Progenitor cell of endocrine pancreas (in vitro differentiated cells): ENCODE measurements at regions not wholly inside any gene's neighbourhood (a gene's known extent, or its start where the extent isn't known, plus 50 kb on each side); places are given as distances from the start of the nearest gene placed in this dataset.

Experiments used
- DNase-seq: peaks from one replicate; pipeline ENCODE4 v3.0.0; 2021; ENCODE audit warnings: low spot score; ENCODE audit not compliant: unreplicated experiment
- H3K27ac Mint-ChIP-seq: 2 replicates; pipeline ENCODE4 v1.8.0; 2021; ENCODE audit warnings: mild to moderate bottlenecking, moderate library complexity, mixed read lengths
- H3K27me3 Mint-ChIP-seq: 2 replicates; pipeline ENCODE4 v1.8.0; 2021; ENCODE audit warnings: mixed read lengths
- H3K36me3 Mint-ChIP-seq: 2 replicates; pipeline ENCODE4 v1.8.0; 2022; ENCODE audit warnings: mixed read lengths; ENCODE audit not compliant: insufficient read depth
- H3K4me1 Mint-ChIP-seq: 2 replicates; pipeline ENCODE4 v1.8.0; 2021; ENCODE audit warnings: low read depth, mixed read lengths
- H3K4me3 Mint-ChIP-seq: 2 replicates; pipeline ENCODE4 v1.8.0; 2021; ENCODE audit warnings: low read depth, mild to moderate bottlenecking, moderate library complexity, mixed read lengths
- H3K9me3 Mint-ChIP-seq: 2 replicates; pipeline ENCODE4 v1.8.0; 2021; ENCODE audit warnings: low read depth, mixed read lengths
- TF ChIP-seq, protein P1 (sequence below): fragments of 200-600 bp; sonication (generic); IDR thresholded peaks from one replicate; pipeline ENCODE4 v1.5.0; 2021; ENCODE audit warnings: antibody characterized with exemption, mild to moderate bottlenecking; ENCODE audit not compliant: unreplicated experiment

DNA sequence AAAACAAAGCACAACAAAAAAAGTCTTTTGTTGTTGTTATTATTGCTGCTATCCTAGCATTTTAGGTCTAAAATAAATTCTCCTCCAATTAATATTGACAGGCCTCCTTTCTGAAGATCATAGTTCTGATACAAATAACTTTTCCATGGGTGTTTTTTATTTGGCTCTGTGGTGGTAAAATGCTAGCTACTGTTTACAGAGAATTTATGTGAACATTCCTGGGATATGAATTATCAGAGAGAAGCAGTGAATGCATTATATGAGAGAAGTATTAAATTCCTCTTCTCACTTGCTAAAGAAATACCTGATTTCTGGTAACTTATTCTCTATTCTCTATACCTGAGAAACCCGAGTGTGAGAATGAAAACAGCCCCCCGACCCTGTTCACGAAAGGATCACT lies 57.5 kb upstream of the TMCO5A start:
- TF ChIP-seq, protein P1, sequence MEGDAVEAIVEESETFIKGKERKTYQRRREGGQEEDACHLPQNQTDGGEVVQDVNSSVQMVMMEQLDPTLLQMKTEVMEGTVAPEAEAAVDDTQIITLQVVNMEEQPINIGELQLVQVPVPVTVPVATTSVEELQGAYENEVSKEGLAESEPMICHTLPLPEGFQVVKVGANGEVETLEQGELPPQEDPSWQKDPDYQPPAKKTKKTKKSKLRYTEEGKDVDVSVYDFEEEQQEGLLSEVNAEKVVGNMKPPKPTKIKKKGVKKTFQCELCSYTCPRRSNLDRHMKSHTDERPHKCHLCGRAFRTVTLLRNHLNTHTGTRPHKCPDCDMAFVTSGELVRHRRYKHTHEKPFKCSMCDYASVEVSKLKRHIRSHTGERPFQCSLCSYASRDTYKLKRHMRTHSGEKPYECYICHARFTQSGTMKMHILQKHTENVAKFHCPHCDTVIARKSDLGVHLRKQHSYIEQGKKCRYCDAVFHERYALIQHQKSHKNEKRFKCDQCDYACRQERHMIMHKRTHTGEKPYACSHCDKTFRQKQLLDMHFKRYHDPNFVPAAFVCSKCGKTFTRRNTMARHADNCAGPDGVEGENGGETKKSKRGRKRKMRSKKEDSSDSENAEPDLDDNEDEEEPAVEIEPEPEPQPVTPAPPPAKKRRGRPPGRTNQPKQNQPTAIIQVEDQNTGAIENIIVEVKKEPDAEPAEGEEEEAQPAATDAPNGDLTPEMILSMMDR = no peak
- peaks cover 16% of the 10 kb centered on the region for H3K27me3 Mint-ChIP-seq
- H3K4me3 Mint-ChIP-seq = no peak overlapping the region
- no peaks in the 10 kb centered on the region for H3K9me3 Mint-ChIP-seq
- no peaks in the 10 kb centered on the region for H3K36me3 Mint-ChIP-seq
- no peak overlapping the region for H3K27ac Mint-ChIP-seq
- peaks cover 33% of the 10 kb centered on the region for H3K4me1 Mint-ChIP-seq
- DNase-seq = no peak

DNA sequence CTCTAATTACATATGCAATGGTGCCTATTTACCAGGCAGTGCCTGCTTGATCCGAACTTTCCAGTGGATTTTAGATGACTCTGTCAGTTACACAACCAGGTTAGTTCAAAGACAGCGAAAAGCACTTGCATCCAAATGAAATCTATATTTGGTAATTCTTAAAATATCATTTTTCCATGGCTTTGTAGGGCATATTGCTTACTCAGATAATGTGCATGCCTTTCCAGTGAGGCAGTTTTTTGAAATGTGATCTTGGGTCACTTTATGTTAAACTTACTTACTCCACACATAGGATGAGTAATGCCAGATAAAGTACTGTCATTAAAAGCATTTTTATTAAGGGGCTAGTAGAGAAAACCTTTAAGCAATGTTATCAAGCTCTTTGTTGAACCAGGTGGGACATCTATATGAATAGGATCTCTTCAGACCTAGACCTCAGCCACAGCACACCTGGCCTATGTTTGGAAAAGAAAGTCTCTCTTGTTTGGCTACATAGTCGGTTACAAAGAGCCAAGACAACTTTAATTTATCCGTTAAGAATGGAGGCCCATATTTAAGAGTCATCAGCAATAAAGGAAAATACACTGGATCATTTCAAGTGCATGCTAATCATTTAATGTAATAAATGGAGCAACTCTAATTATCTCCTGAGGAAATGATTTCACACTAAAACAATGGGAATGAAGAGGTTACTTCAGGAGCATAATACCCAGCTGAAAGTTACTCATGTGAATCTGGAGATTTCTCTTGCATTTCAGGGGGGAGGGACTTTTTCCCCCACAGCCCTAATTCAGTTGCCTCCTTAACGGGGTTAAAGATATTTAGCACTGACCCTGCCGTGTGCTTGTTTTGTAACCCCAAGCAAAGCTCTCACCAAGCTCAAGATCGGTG lies 56.3 kb upstream of the TMCO5A start:
- Mint-ChIP-seq H3K9me3 (no peaks in the 10 kb centered on the region), H3K27me3 (peaks cover 16% of the 10 kb centered on the region), H3K4me1 (peaks cover 26% of the 10 kb centered on the region), H3K36me3 (no peaks in the 10 kb centered on the region), H3K4me3 (no peak overlapping the region), H3K27ac (peak overlapping the region; percentile 35)
- no peak for DNase-seq
- TF ChIP-seq, protein P1 = no peak

DNA sequence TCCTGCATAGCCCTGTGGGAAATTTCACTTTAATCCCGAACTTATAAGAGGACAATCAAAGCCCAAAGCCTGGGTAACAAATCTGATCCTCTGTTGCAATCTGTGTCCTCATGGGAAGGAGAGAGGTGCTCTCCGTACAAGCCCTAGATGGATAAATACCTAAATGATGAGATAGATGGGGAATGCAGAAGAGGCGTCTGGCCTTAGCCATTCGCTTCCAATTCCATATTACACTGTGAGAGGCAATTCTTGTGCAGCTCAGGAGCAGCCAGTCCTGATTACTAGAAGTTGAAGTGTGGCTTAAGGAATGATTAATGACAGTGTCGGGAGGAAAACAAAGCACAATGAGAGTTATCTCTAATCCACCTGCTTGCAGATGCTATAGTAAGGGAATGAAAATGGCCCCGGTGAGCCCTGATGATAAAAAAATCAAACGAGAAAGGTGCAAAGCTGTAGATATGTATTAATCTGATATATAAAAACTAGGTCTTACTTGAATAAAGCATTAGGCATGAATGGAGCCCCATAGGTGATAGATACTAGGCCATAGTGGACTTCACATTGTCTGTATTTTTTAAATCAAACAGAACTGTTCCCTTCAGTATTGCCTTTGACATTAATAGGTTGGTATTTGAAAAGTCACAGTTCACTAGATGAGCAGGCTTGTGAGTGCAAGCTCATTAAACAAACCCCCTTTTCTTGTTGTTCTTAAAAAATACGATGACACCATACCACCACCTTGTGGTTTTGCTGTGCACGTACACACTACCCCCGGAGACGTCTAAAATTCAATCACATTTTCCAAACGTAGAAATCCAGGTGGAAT lies 54.2 kb upstream of the TMCO5A start:
- H3K36me3 Mint-ChIP-seq = no peaks in the 10 kb centered on the region
- H3K4me1 Mint-ChIP-seq = peaks cover 24% of the 10 kb centered on the region
- peak overlapping the region; percentile 45 for H3K27ac Mint-ChIP-seq
- H3K4me3 Mint-ChIP-seq = no peak overlapping the region
- peaks cover 27% of the 10 kb centered on the region for H3K27me3 Mint-ChIP-seq
- DNase-seq = no peak
- no peaks in the 10 kb centered on the region for H3K9me3 Mint-ChIP-seq
- TF ChIP-seq, protein P1 = peak; percentile 93

DNA sequence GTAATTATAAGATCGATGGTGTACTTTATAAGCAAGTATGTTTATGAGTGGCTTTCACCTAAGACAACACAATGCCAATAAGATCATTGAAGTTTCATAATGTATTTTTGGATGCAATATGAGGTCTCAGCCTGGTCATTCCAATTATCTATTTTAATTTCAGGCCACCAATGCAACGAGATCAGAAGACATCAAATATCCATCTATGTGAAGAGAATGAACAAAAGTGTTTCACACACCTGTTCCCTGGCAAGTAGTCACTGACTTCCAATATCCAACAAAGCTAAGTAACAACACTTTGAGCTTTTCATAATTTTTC lies 53.6 kb upstream of the TMCO5A start:
- no peak for DNase-seq
- peaks cover 24% of the 10 kb centered on the region for H3K4me1 Mint-ChIP-seq
- no peaks in the 10 kb centered on the region for H3K9me3 Mint-ChIP-seq
- H3K27me3 Mint-ChIP-seq = peaks cover 23% of the 10 kb centered on the region
- no peaks in the 10 kb centered on the region for H3K36me3 Mint-ChIP-seq
- H3K27ac Mint-ChIP-seq = no peak overlapping the region
- no peak overlapping the region for H3K4me3 Mint-ChIP-seq
- TF ChIP-seq, protein P1 = no peak

DNA sequence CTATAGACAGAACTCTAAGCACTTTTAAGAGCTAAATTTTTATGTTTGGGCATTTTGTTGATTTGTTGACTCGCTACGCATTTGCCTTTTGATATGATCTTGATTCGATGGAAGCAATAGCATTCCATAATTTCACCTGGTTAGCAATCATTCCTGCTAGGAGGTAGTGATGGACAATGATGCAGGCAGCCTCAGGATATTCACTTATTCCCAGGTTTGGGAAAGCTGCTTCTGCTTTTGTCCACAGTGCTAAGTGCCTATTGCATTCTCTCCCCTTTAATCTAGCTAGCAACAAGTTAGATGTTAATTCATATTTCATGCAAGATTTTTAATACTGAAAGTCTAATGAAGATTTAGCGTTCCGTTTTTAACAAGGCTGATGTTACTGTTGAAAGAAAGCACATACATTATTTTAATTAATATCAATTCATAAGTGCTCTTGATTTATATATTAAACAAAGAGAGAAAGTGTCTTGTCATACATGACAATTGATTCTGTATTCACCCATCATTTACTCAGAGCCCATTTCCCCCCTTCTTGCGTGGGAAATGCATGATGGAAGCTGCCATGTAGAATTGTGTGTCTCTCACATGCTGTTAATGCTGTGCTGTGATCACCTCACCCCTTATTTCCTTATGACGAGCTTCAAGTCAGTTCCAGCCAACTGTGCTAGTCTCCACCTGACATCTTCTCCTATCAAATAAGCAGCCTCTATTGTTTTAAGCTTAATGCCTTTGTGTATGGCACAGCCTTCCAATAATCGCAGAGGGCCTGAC lies 53.0 kb upstream of the TMCO5A start:
- Mint-ChIP-seq H3K36me3 (no peaks in the 10 kb centered on the region), H3K9me3 (no peaks in the 10 kb centered on the region), H3K4me1 (peaks cover 24% of the 10 kb centered on the region), H3K27me3 (peaks cover 23% of the 10 kb centered on the region), H3K4me3 (no peak overlapping the region), H3K27ac (no peak overlapping the region)
- TF ChIP-seq, protein P1 = no peak
- no peak for DNase-seq
